Upper lobe of left lung (tissue), 4 donors: ENCODE measurements at regions not wholly inside any gene's neighbourhood (a gene's known extent, or its start where the extent isn't known, plus 50 kb on each side); places are given as distances from the start of the nearest gene placed in this dataset.

ENCODE experiments used
- POLR2AphosphoS5 ChIP-seq, 2 donors: sonication (generic); formaldehyde crosslinking; IDR thresholded peaks; one replicate each; pipeline ENCODE4 v1.5.1; 2017; ENCODE audit warnings: antibody characterized with exemption in 2 of 2
- TF ChIP-seq, protein P1 (sequence below), 6 experiments: fragments of 450-650 bp in 4 of 6; fragments of 200-600 bp in 2 of 6; sonication (generic) in 2 of 6; IDR thresholded peaks; one replicate each; pipeline ENCODE4 v1.5.1; 2016 to 2019; ENCODE audit warnings: antibody characterized with exemption in 6 of 6

DNA sequence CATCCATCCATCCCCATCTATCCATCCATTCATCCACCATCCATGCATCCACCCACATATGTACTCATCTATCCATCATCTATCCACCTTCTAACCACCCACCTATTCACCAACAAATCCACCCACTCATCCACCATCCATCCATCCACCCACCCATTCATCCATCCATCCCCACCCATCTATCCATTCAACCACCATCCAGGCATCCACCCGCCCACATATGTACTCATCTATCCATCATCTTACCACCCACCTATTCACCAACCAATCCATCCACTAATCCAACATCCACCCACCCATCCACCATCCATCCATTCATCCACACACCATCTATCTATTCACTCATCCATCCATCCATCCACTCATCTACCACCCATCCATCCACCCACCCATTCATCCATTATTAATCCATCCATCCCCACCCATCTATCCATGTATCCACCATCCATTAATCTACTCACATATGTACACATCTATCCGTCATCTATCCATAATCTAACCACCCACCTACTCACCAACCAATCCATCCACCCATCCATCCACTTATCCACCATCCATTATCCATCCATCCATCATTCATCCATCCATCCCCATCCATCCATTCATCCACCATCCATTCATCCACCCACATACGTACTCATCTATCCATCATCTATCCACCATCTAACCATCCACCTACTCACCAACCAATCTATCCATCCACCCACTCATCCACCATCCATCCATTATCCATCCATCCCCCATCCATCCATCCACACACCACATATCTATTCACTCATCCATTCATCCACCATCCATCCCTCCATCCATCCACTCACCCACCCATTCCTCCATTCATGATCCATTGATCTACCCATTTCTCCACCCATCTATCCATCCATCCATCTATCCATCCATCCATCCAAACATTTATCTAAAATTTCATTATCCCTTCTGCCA is 940.0 kb downstream of the BRD1 start:
- TF ChIP-seq, protein P1, sequence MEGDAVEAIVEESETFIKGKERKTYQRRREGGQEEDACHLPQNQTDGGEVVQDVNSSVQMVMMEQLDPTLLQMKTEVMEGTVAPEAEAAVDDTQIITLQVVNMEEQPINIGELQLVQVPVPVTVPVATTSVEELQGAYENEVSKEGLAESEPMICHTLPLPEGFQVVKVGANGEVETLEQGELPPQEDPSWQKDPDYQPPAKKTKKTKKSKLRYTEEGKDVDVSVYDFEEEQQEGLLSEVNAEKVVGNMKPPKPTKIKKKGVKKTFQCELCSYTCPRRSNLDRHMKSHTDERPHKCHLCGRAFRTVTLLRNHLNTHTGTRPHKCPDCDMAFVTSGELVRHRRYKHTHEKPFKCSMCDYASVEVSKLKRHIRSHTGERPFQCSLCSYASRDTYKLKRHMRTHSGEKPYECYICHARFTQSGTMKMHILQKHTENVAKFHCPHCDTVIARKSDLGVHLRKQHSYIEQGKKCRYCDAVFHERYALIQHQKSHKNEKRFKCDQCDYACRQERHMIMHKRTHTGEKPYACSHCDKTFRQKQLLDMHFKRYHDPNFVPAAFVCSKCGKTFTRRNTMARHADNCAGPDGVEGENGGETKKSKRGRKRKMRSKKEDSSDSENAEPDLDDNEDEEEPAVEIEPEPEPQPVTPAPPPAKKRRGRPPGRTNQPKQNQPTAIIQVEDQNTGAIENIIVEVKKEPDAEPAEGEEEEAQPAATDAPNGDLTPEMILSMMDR (IDR thresholded peaks at IDR 0.05) = no peak
- no peak for TF ChIP-seq POLR2AphosphoS5 (IDR thresholded peaks at IDR 0.05)
